ENCODE measurements at regions not wholly inside any gene's neighbourhood (a gene's known extent, or its start where the extent isn't known, plus 50 kb on each side); places are given as distances from the start of the nearest gene placed in this dataset.

DNA sequence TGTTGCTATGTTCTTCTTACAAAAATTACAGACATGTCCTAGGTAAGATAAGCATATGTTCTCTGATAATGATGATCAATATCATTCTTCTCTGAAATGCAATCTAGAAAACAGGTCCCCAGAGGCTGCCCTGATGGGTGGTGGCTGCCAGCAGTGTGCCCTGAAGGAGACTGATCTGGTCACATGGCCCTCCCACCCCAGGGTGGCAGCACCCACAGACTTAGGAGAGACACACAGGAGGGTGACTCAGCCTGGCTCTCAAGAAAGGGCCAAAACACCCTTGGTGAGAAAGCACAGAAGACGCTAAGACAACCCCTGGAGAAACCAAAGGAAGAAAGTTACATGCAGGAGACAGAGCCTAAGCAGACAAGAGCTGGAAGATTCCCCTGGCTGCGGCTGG, 203.7 kb downstream of the TJP1 start:
- Histone ChIP-seq H2AFZ (replicated peaks; ENCODE audit: low read length, poor library complexity) (no peak overlapping the region), H2BK15ac (ENCODE audit: low read depth, low read length) (no peak overlapping the region), H3K27ac (ENCODE audit: insufficient read depth, low read length) (no peak overlapping the region), H2AK9ac (replicated peaks; ENCODE audit: low read depth, low read length, poor library complexity) (no peak overlapping the region), H3K56ac (ENCODE audit: extremely low read depth, insufficient read depth, low read length) (no peak overlapping the region), H4K20me1 (ENCODE audit: insufficient read depth, low read length) (no peaks in the 10 kb centered on the region), H3K4me3 (ENCODE audit: insufficient read depth, low read depth, low read length) (no peak overlapping the region), H3K9me3 (ENCODE audit: control insufficient read depth, insufficient read depth, low read length) (no peaks in the 10 kb centered on the region), H3K4ac (ENCODE audit: low read depth, low read length) (no peak overlapping the region), H3K79me1 (ENCODE audit: low read depth in 1 of 2, low read length in 2 of 2) (no peaks in the 10 kb centered on the region), H3K27me3 (ENCODE audit: control insufficient read depth, insufficient read depth, low read length) (no peaks in the 10 kb centered on the region; the same call in 1 of the 2 replicates), H4K8ac (ENCODE audit: low read depth in 2 of 2, low read length in 2 of 2) (no peak overlapping the region), H2AK5ac (ENCODE audit: low read depth, low read length) (no peak overlapping the region), H2BK20ac (ENCODE audit: low read depth, low read length) (no peak overlapping the region), H3K18ac (ENCODE audit: low read depth, low read length) (no peak overlapping the region), H3K9ac (ENCODE audit: low read depth, low read length) (no peak overlapping the region), H2BK120ac (ENCODE audit: low read depth, low read length) (no peak overlapping the region), H4K91ac (ENCODE audit: insufficient read depth, low read depth, low read length) (no peak overlapping the region), H3K23ac (ENCODE audit: low read depth, low read length) (no peak overlapping the region), H2BK5ac (ENCODE audit: low read depth, low read length, poor library complexity, severe bottlenecking) (no peak overlapping the region), H4K5ac (ENCODE audit: low read depth, low read length) (no peak overlapping the region), H3K36me3 (ENCODE audit: control insufficient read depth, insufficient read depth, low read length) (no peaks in the 10 kb centered on the region), H3K4me2 (ENCODE audit: low read depth, low read length) (no peak overlapping the region), H3K4me1 (ENCODE audit: control insufficient read depth, insufficient read depth, low read length) (no peaks in the 10 kb centered on the region), H3K14ac (replicated peaks; ENCODE audit: low read depth, low read length) (no peak overlapping the region), H3K9me1 (ENCODE audit: insufficient read depth, low read length) (no peaks in the 10 kb centered on the region)
- ChIA-PET POLR2A (ENCODE audit: unreplicated experiment) (interaction anchor here (0.6 kb wide), 1 partner anchor 24 kb away, joined by 8 read pairs; no protein-coding TSS in a partner anchor), CTCF (no interaction called here)
- intact Hi-C loops (cut with micrococcal nuclease) = no loop called here
- ATAC-seq (ENCODE audit: low read depth) = no peak
- DNase-seq = no peak
- in situ Hi-C loops (cut with MboI; ENCODE audit: low sequenced_read_pairs) = no loop called here
- WGBS, 2 experiments (ENCODE audit: extremely low coverage in 2 of 2, insufficient read length in 1 of 2) = 80% methylated on average over 1 of the region's 2 CpGs; no CpG with 5 or more reads in 1 of the 2 experiments
- BruUV-seq (replicated peaks) = no TSS peak
- TF ChIP-seq CEBPB (IDR thresholded peaks at IDR 0.05; ENCODE audit: low read depth, low read length) (no peak), NFE2L2 (IDR thresholded peaks at IDR 0.05; ENCODE audit: low read depth, low read length) (no peak), POLR2A (IDR thresholded peaks at IDR 0.05; ENCODE audit: low read depth, low read length) (no peak), MAZ (IDR thresholded peaks at IDR 0.05; ENCODE audit: borderline replicate concordance, low read depth, low read length) (no peak), BHLHE40 (IDR thresholded peaks at IDR 0.05; ENCODE audit: low read depth, low read length) (no peak), MAFK (IDR thresholded peaks at IDR 0.05; ENCODE audit: low read depth, low read length) (no peak), FOS (IDR thresholded peaks at IDR 0.05; ENCODE audit: low read depth, low read length) (no peak)
- TF ChIP-seq, protein P1, sequence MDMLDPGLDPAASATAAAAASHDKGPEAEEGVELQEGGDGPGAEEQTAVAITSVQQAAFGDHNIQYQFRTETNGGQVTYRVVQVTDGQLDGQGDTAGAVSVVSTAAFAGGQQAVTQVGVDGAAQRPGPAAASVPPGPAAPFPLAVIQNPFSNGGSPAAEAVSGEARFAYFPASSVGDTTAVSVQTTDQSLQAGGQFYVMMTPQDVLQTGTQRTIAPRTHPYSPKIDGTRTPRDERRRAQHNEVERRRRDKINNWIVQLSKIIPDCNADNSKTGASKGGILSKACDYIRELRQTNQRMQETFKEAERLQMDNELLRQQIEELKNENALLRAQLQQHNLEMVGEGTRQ (IDR thresholded peaks at IDR 0.05; ENCODE audit: low read depth, low read length) = no peak
- dilution Hi-C loops (cut with HindIII; ENCODE audit: low sequenced_read_pairs, unreplicated experiment) = no loop called here
